CD1c-positive myeloid dendritic cell (primary cell): ENCODE measurements at regions not wholly inside any gene's neighbourhood (a gene's known extent, or its start where the extent isn't known, plus 50 kb on each side); places are given as distances from the start of the nearest gene placed in this dataset.

ENCODE experiments used
- DNase-seq: peaks from one replicate; pipeline ENCODE4 v3.0.0-alpha.2; 2016; ENCODE audit errors: extremely low spot score

GRCh38 chr4:41883988-41884734, 51.1 kb upstream of the TMEM33 start:
- no peak for DNase-seq

- peak; percentile 51 for DNase-seq
These were observed 52.4 kb upstream of the TMEM33 start for GRCh38 chr4:41882625-41883347.

- no peak for DNase-seq
These were observed 53.1 kb upstream of the TMEM33 start for GRCh38 chr4:41881981-41882624.

- no peak for DNase-seq
These were observed 54.1 kb upstream of the TMEM33 start for GRCh38 chr4:41880840-41881831.

- DNase-seq = no peak
These were observed 55.0 kb upstream of the TMEM33 start for GRCh38 chr4:41880022-41880837.

GRCh38 chr4:41879552-41879951, 55.7 kb upstream of the TMEM33 start:
- DNase-seq = no peak

- no peak for DNase-seq
These were observed 56.2 kb upstream of the TMEM33 start for GRCh38 chr4:41878991-41879491.

- no peak for DNase-seq
These were observed 56.9 kb upstream of the TMEM33 start for GRCh38 chr4:41878170-41878969.

- DNase-seq = no peak
These were observed 58.0 kb upstream of the TMEM33 start for GRCh38 chr4:41877020-41877796.

GRCh38 chr4:41874873-41875272, 60.4 kb upstream of the TMEM33 start:
- DNase-seq = no peak

GRCh38 chr4:41874398-41874797, 60.8 kb upstream of the TMEM33 start:
- DNase-seq = no peak

GRCh38 chr4:41873380-41874295, 61.6 kb upstream of the TMEM33 start:
- no peak for DNase-seq

GRCh38 chr4:41870035-41870434, 65.2 kb upstream of the TMEM33 start:
- no peak for DNase-seq

- no peak for DNase-seq
These were observed 68.2 kb upstream of the TMEM33 start for GRCh38 chr4:41866799-41867677.

GRCh38 chr4:41865981-41866798, 69.0 kb upstream of the TMEM33 start:
- DNase-seq = no peak
